MM.1S (cell line): ENCODE measurements at regions not wholly inside any gene's neighbourhood (a gene's known extent, or its start where the extent isn't known, plus 50 kb on each side); places are given as distances from the start of the nearest gene placed in this dataset.

Source experiments
- DNase-seq: peaks from one replicate; pipeline ENCODE4 v3.0.0-alpha.2; 2015
- H2AFZ ChIP-seq: fragments of 300-600 bp; sonication (generic); 2 replicates; pipeline ENCODE4 v1.6.0; 2016; ENCODE audit warnings: antibody characterized with exemption, low read length
- H3F3A ChIP-seq: fragments of 300-600 bp; sonication (generic); 2 replicates; pipeline ENCODE4 v1.6.1; 2016; ENCODE audit warnings: mild to moderate bottlenecking, antibody characterized with exemption, low read length, moderate library complexity, mixed read lengths; ENCODE audit not compliant: insufficient read depth
- H3K27ac ChIP-seq: fragments of 300-600 bp; sonication (generic); 2 replicates; pipeline ENCODE4 v1.5.1; 2016; ENCODE audit warnings: mild to moderate bottlenecking, low read length
- H3K27me3 ChIP-seq: fragments of 300-600 bp; sonication (generic); replicated peaks from 2 replicates; pipeline ENCODE4 v1.6.0; 2016; ENCODE audit warnings: low read length; ENCODE audit not compliant: insufficient read depth
- H3K36me3 ChIP-seq: fragments of 300-600 bp; sonication (generic); replicated peaks from 2 replicates; pipeline ENCODE4 v1.6.1; 2016; ENCODE audit warnings: mild to moderate bottlenecking, low read length, mixed read lengths; ENCODE audit not compliant: insufficient read depth
- H3K4me1 ChIP-seq: fragments of 300-600 bp; sonication (generic); 2 replicates; pipeline ENCODE4 v1.6.1; 2016; ENCODE audit warnings: low read length, mixed read lengths
- H3K4me2 ChIP-seq: fragments of 300-600 bp; sonication (generic); 2 replicates; pipeline ENCODE4 v1.6.0; 2016; ENCODE audit warnings: low read depth, low read length
- H3K4me3 ChIP-seq: fragments of 300-600 bp; sonication (generic); 2 replicates; pipeline ENCODE4 v1.5.1; 2016; ENCODE audit warnings: low read length, mixed read lengths
- H3K79me2 ChIP-seq: fragments of 300-600 bp; sonication (generic); 2 replicates; pipeline ENCODE4 v1.6.1; 2016; ENCODE audit warnings: mixed run types, low read length, mixed read lengths
- H3K9ac ChIP-seq: fragments of 300-600 bp; sonication (generic); 2 replicates; pipeline ENCODE4 v1.6.1; 2016; ENCODE audit warnings: low read length, mixed read lengths
- H3K9me2 ChIP-seq: fragments of 300-600 bp; sonication (generic); replicated peaks from 2 replicates; pipeline ENCODE4 v1.6.1; 2016; ENCODE audit warnings: mild to moderate bottlenecking, low read length, mixed read lengths; ENCODE audit not compliant: insufficient read depth
- H3K9me3 ChIP-seq: fragments of 300-600 bp; sonication (generic); replicated peaks from 2 replicates; pipeline ENCODE4 v1.6.1; 2016; ENCODE audit warnings: mild to moderate bottlenecking, low read length, mixed read lengths; ENCODE audit not compliant: insufficient read depth
- H4K20me1 ChIP-seq: fragments of 300-600 bp; sonication (generic); 2 replicates; pipeline ENCODE4 v1.6.1; 2016; ENCODE audit warnings: mild to moderate bottlenecking, low read length, moderate library complexity, mixed read lengths; ENCODE audit not compliant: insufficient read depth
- CTCF ChIP-seq: fragments of 300-600 bp; sonication (generic); IDR thresholded peaks from 2 replicates; pipeline ENCODE4 v1.5.1; 2016; ENCODE audit warnings: antibody characterized with exemption, low read length, mixed read lengths
- EZH2 ChIP-seq: fragments of 300-600 bp; sonication (generic); optimal IDR thresholded peaks from 2 replicates; pipeline ENCODE3; 2017; ENCODE audit warnings: low read depth, mild to moderate bottlenecking, antibody characterized with exemption, low read length, mixed read lengths
- EZH2phosphoT487 ChIP-seq: fragments of 300-600 bp; sonication (generic); IDR thresholded peaks from 2 replicates; pipeline ENCODE4 v1.6.1; 2018; ENCODE audit warnings: antibody characterized with exemption, low read length

DNA sequence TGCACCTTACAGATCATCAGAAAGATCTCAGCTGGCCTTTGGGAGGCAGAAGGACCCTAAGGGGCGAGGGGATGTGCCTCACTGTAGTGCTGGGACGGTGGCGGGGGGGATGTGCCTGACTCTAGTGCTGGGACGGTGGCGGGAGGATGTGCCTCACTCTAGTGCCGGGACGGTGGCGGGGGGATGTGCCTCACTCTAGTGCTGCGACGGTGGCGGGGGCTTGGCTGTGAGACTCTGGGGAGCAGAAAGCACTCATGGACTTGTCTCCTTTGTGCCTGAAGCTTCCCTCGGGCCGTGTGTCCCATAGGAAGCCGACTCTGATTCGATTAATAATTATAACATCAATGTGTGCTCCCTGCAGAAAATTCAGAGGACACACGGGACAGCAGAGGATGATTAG lies 126.6 kb downstream of the ZNF664 start:
- H4K20me1 ChIP-seq: no peaks in the 10 kb centered on the region
- no peaks in the 10 kb centered on the region for H3K79me2 ChIP-seq
- no peaks in the 10 kb centered on the region for H3K27me3 ChIP-seq
- H3K27ac ChIP-seq: no peak overlapping the region
- no peaks in the 10 kb centered on the region for H3K9me3 ChIP-seq
- H3K4me1 ChIP-seq: no peaks in the 10 kb centered on the region
- H3K9me2 ChIP-seq: no peaks in the 10 kb centered on the region
- TF ChIP-seq EZH2 (no peak), EZH2phosphoT487 (no peak), CTCF (no peak)
- H3K9ac ChIP-seq: no peak overlapping the region
- H3K4me2 ChIP-seq: no peak overlapping the region
- H3K4me3 ChIP-seq: no peak overlapping the region
- no peak for DNase-seq
- no peaks in the 10 kb centered on the region for H3K36me3 ChIP-seq
- no peak overlapping the region for H2AFZ ChIP-seq
- no peaks in the 10 kb centered on the region for H3F3A ChIP-seq

DNA sequence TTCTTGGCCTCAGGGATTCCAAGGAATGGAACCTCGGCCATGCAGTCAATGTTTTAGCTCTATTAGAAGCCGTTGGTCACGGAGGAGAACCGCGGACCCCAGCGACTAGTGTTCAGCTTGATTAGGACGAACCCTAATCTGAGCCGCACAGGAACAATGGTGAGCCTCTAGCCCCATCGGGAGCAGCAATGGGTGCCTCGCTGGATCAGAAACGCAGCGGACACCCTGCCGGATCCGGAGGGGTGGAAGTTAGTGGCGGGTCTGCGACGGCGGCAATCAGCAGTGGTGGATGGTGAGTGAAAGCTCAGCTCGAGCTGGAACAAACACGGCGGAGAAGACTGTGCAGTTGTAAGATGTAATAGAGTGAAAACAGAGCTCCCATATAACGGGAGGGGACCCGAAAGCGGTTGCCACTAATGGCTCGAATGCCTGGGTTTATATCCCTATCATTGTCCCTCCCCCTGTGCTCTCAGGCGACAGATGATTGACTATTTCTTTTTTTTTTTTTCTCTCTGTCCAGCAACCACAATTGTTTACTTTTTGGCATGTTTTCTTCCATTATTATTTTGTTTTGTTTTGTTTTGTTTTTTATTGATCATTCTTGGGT lies 127.7 kb downstream of the ZNF664 start:
- Histone ChIP-seq H3K4me1 (no peaks in the 10 kb centered on the region), H3K9me2 (no peaks in the 10 kb centered on the region), H2AFZ (no peak overlapping the region), H3K36me3 (no peaks in the 10 kb centered on the region), H3K79me2 (no peaks in the 10 kb centered on the region), H3K4me3 (no peak overlapping the region), H3K4me2 (no peak overlapping the region), H3K27me3 (no peaks in the 10 kb centered on the region), H3F3A (no peaks in the 10 kb centered on the region), H3K9me3 (no peaks in the 10 kb centered on the region), H3K27ac (no peak overlapping the region), H4K20me1 (no peaks in the 10 kb centered on the region), H3K9ac (no peak overlapping the region)
- no peak for DNase-seq
- TF ChIP-seq EZH2phosphoT487 (no peak), CTCF (no peak), EZH2 (no peak)

DNA sequence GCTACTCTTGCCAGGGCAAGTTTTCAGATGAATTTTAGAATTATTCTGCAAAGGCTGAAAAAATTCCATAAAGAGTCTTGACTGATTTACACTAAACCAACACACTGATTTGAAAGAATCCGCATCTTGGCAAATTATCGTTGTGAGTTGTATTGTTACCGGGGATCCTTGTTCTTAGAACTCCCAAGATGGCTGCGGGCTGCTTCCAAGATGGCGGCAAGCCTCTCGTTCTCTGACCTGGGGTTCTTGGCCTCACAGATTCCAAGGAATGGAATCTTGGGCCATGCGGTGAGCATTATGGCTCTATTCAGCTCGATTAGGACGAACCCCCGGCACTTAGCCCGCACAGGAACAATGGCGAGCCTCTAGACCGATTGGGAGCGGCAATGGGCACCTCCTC lies 132.5 kb downstream of the ZNF664 start:
- TF ChIP-seq CTCF (no peak), EZH2 (no peak), EZH2phosphoT487 (no peak)
- Histone ChIP-seq H3K9ac (no peak overlapping the region), H3K4me2 (no peak overlapping the region), H3K9me3 (no peaks in the 10 kb centered on the region), H2AFZ (no peak overlapping the region), H3K27me3 (no peaks in the 10 kb centered on the region), H3K4me3 (no peak overlapping the region), H3K79me2 (no peaks in the 10 kb centered on the region), H3K4me1 (peaks cover 4% of the 10 kb centered on the region; the same call in 1 of the 2 replicates), H4K20me1 (no peaks in the 10 kb centered on the region), H3K9me2 (no peaks in the 10 kb centered on the region), H3F3A (no peaks in the 10 kb centered on the region), H3K36me3 (no peaks in the 10 kb centered on the region), H3K27ac (no peak overlapping the region)
- no peak for DNase-seq
